Sigmoid colon (tissue), 6 donors: ENCODE measurements at regions not wholly inside any gene's neighbourhood (a gene's known extent, or its start where the extent isn't known, plus 50 kb on each side); places are given as distances from the start of the nearest gene placed in this dataset.

Experiments
- DNase-seq: peaks from one replicate; pipeline ENCODE4 v3.0.0-alpha.2; 2019
- H3K27ac ChIP-seq, 4 donors: fragments of 200-600 bp; sonication (generic); one replicate each; pipeline ENCODE4 v1.5.1; 2016 to 2019; ENCODE audit warnings: mild to moderate bottlenecking in 1 of 4
- H3K27me3 ChIP-seq, 3 donors: fragments of 200-600 bp; sonication (generic); one replicate each; pipeline ENCODE4 v1.5.1; 2019; ENCODE audit warnings: mild to moderate bottlenecking in 1 of 3
- H3K36me3 ChIP-seq, 4 donors: fragments of 200-600 bp; sonication (generic); one replicate each; pipeline ENCODE4 v1.5.1; 2016 to 2019
- H3K4me1 ChIP-seq, 4 donors: fragments of 200-600 bp; sonication (generic); one replicate each; pipeline ENCODE4 v1.5.1; 2017 to 2019
- H3K4me3 ChIP-seq, 4 donors: fragments of 200-600 bp; sonication (generic); one replicate each; pipeline ENCODE4 v1.5.1; 2017 to 2019; ENCODE audit warnings: mild to moderate bottlenecking in 2 of 4, moderate library complexity in 1 of 4
- H3K9me3 ChIP-seq, 4 donors: fragments of 200-600 bp in 3 of 4; sonication (generic) in 3 of 4; one replicate each; pipeline versions ENCODE4 v1.5.1 to v1.6.1; 2013 to 2019
- CTCF ChIP-seq, 4 experiments: fragments of 450-650 bp in 3 of 4; fragments of 200-600 bp in 1 of 4; IDR thresholded peaks; one replicate each; pipeline ENCODE4 v1.5.1; 2016 to 2019; ENCODE audit warnings: antibody characterized with exemption in 4 of 4, mild to moderate bottlenecking in 3 of 4, moderate library complexity in 2 of 4
- EP300 ChIP-seq, 4 donors: sonication (generic); formaldehyde crosslinking; IDR thresholded peaks; one replicate each; pipeline ENCODE4 v1.6.1; 2017; ENCODE audit warnings: antibody characterized with exemption in 4 of 4
- POLR2A ChIP-seq, 2 donors: fragments of 450-650 bp; IDR thresholded peaks; one replicate each; pipeline ENCODE4 v1.6.1; 2016; ENCODE audit warnings: antibody characterized with exemption in 2 of 2, mild to moderate bottlenecking in 2 of 2, moderate library complexity in 2 of 2
- POLR2AphosphoS5 ChIP-seq, 4 donors: sonication (generic); formaldehyde crosslinking; IDR thresholded peaks; one replicate each; pipeline ENCODE4 v1.6.1; 2017; ENCODE audit warnings: antibody characterized with exemption in 4 of 4
- WGBS, 2 donors: extraction: QIAGEN DNeasy Blood & Tissue Kit; methylation state at CpG; one replicate each; pipeline ENCODE4 v1.1.7; 2013; 5-methylcytosine and 5-hydroxymethylcytosine counted together
- intact Hi-C: fragments of 100-400 bp; cut with DNase I; formaldehyde crosslinking; loops from one replicate; pipeline ENCODE4 v1.15.1; 2023
- donor health status: healthy with polysubstance abuse.
- donor health status: healthy.

- Histone ChIP-seq H3K9me3 (no peaks in the 10 kb centered on the region), H3K27ac (peak overlapping the region in 2 of 4 donors; percentile 33 to 38), H3K36me3 (no peaks in the 10 kb centered on the region), H3K4me3 (no peak overlapping the region), H3K4me1 (peaks cover 0 to 47% (median 39%) of the 10 kb centered on the region in 4 donors), H3K27me3 (no peaks in the 10 kb centered on the region)
- intact Hi-C loops, result loop anchor here (10.0 kb wide), 2 partner anchors 669 to 709 kb away; partner anchors contain the start of gene DUSP10
- 44 to 50% methylated on average over 6 of the region's 6 CpGs for WGBS, 2 donors
- no peak for DNase-seq
- TF ChIP-seq POLR2A (IDR thresholded peaks at IDR 0.05), result no peak
- peak in 3 of 4 donors; percentile 25 to 55 (median 44) for TF ChIP-seq POLR2AphosphoS5 (IDR thresholded peaks at IDR 0.05)
- no peak for TF ChIP-seq CTCF (IDR thresholded peaks at IDR 0.05)
- TF ChIP-seq EP300 (IDR thresholded peaks at IDR 0.05), result no peak
Measured at GRCh38 chr1:221035662-221036153, 156.5 kb downstream of the HLX start.

- 75 to 94% methylated on average over 1 of the region's 1 CpG for WGBS, 2 donors
- Histone ChIP-seq H3K27me3 (no peaks in the 10 kb centered on the region), H3K36me3 (no peaks in the 10 kb centered on the region), H3K4me3 (no peak overlapping the region), H3K9me3 (no peaks in the 10 kb centered on the region), H3K4me1 (peaks cover 0 to 11% (median 8%) of the 10 kb centered on the region in 4 donors), H3K27ac (no peak overlapping the region)
- intact Hi-C loops, result loop anchor here (10.0 kb wide), 2 partner anchors 665 to 705 kb away; partner anchors contain the start of gene DUSP10
- no peak for DNase-seq
- TF ChIP-seq POLR2AphosphoS5 (IDR thresholded peaks at IDR 0.05), result no peak
- TF ChIP-seq POLR2A (IDR thresholded peaks at IDR 0.05), result no peak
- no peak for TF ChIP-seq CTCF (IDR thresholded peaks at IDR 0.05)
- no peak for TF ChIP-seq EP300 (IDR thresholded peaks at IDR 0.05)
Measured at GRCh38 chr1:221039616-221040015, 160.4 kb downstream of the HLX start.

- H3K4me3 ChIP-seq, result no peak overlapping the region
- H3K36me3 ChIP-seq, result no peaks in the 10 kb centered on the region
- intact Hi-C loops, result no loop called here
- no peaks in the 10 kb centered on the region for H3K9me3 ChIP-seq
- 84 to 95% methylated on average over 1 of the region's 1 CpG for WGBS, 2 donors
- no peak overlapping the region for H3K27ac ChIP-seq
- H3K27me3 ChIP-seq, result no peaks in the 10 kb centered on the region
- TF ChIP-seq POLR2A (IDR thresholded peaks at IDR 0.05), result no peak
- TF ChIP-seq POLR2AphosphoS5 (IDR thresholded peaks at IDR 0.05), result no peak
- TF ChIP-seq EP300 (IDR thresholded peaks at IDR 0.05), result no peak
- no peak for TF ChIP-seq CTCF (IDR thresholded peaks at IDR 0.05)
- H3K4me1 ChIP-seq, result peaks cover 0 to 10% (median 5%) of the 10 kb centered on the region in 4 donors
- no peak for DNase-seq
Measured at GRCh38 chr1:221040101-221040500, 160.9 kb downstream of the HLX start.

GRCh38 chr1:221040691-221041285 is 161.5 kb downstream of the HLX start:
- Histone ChIP-seq H3K4me3 (no peak overlapping the region), H3K9me3 (no peaks in the 10 kb centered on the region), H3K4me1 (peaks cover 0 to 3% (median 1%) of the 10 kb centered on the region in 4 donors), H3K36me3 (no peaks in the 10 kb centered on the region), H3K27me3 (no peaks in the 10 kb centered on the region), H3K27ac (no peak overlapping the region)
- TF ChIP-seq CTCF (IDR thresholded peaks at IDR 0.05) (no peak), POLR2AphosphoS5 (IDR thresholded peaks at IDR 0.05) (no peak), EP300 (IDR thresholded peaks at IDR 0.05) (no peak), POLR2A (IDR thresholded peaks at IDR 0.05) (no peak)
- intact Hi-C loops, result no loop called here
- WGBS, 2 donors, result 80% methylated on average over 2 of the region's 2 CpGs
- no peak for DNase-seq
